GM12892 (cell line): ENCODE measurements at regions not wholly inside any gene's neighbourhood (a gene's known extent, or its start where the extent isn't known, plus 50 kb on each side); places are given as distances from the start of the nearest gene placed in this dataset.

Source experiments
- POLR2A ChIP-seq: IDR thresholded peaks from 2 replicates; pipeline ENCODE4 v1.6.1; 2011; ENCODE audit warnings: low read depth, low read length, control low read depth
- POLR2AphosphoS5 ChIP-seq: IDR thresholded peaks from 2 replicates; pipeline ENCODE4 v1.6.1; 2011; ENCODE audit warnings: low read depth, low read length, control low read depth

DNA sequence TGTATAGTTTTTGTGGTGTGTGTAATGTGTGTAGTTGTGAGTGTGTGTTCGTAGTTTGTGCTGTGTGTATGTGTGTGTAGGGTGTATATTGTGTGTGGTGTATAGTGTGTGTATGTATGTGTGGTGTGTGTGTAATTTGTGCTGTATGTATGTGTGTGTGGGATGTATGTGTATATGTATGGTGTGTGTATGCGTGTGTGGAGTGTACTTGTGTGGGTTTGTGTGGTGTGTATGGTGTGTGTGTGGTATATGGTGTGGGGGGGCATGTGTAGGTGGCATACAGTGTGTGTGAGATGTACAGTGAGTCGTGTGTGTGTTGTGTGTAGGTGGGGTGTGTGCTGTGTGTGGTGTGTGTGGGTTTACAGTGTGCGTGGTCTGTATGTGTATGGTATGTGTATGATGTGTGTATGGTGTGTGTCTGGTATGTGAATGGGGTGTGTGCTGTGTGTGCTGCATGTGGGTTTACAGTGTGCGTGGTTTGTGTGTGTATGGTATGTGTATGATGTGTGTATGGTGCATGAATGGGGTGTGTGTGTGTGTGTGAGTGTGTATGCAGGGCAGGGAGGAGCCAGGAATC lies 125.2 kb downstream of the GADD45G start:
- TF ChIP-seq POLR2A (no peak), POLR2AphosphoS5 (no peak)
